GM06990 (cell line): ENCODE measurements at regions not wholly inside any gene's neighbourhood (a gene's known extent, or its start where the extent isn't known, plus 50 kb on each side); places are given as distances from the start of the nearest gene placed in this dataset.

ENCODE experiments used
- DNase-seq: peaks from one replicate; pipeline ENCODE4 v3.0.0-alpha.2; 2011; ENCODE audit not compliant: insufficient read length; ENCODE audit errors: extremely low read depth
- H3K27me3 ChIP-seq: replicated peaks from 2 replicates; pipeline ENCODE4 v1.6.0; 2011; ENCODE audit warnings: low read length; ENCODE audit not compliant: control insufficient read depth, insufficient read depth
- H3K36me3 ChIP-seq: 2 replicates; pipeline ENCODE4 v1.5.1; 2011; ENCODE audit warnings: low read length; ENCODE audit not compliant: control insufficient read depth, insufficient read depth
- H3K4me3 ChIP-seq: replicated peaks from 2 replicates; pipeline ENCODE4 v1.5.1; 2011; ENCODE audit warnings: low read depth, mild to moderate bottlenecking, control low read depth, low read length
- CTCF ChIP-seq: IDR thresholded peaks from 2 replicates; pipeline ENCODE4 v1.5.1; 2011; ENCODE audit warnings: low read length, control low read depth, mild to moderate bottlenecking, inconsistent platforms; ENCODE audit not compliant: insufficient read depth, poor library complexity, severe bottlenecking

GRCh38 chrX:46317163-46317562 lies 228.1 kb downstream of the ZNF674 start:
- no peak for DNase-seq
- Histone ChIP-seq H3K36me3 (no peaks in the 10 kb centered on the region), H3K27me3 (no peaks in the 10 kb centered on the region; the same call in 1 of the 2 replicates), H3K4me3 (no peak overlapping the region)
- TF ChIP-seq CTCF = no peak

- Histone ChIP-seq H3K4me3 (no peak overlapping the region), H3K27me3 (no peaks in the 10 kb centered on the region), H3K36me3 (no peaks in the 10 kb centered on the region)
- no peak for DNase-seq
- TF ChIP-seq CTCF = no peak
These were observed 233.6 kb downstream of the ZNF674 start for GRCh38 chrX:46311581-46312120.

- no peak for DNase-seq
- Histone ChIP-seq H3K27me3 (no peaks in the 10 kb centered on the region), H3K36me3 (no peaks in the 10 kb centered on the region), H3K4me3 (no peak overlapping the region)
- TF ChIP-seq CTCF = no peak
These were observed 234.3 kb downstream of the ZNF674 start for GRCh38 chrX:46310815-46311497.

GRCh38 chrX:46308110-46308509 lies 237.1 kb downstream of the ZNF674 start:
- H3K27me3 ChIP-seq = no peaks in the 10 kb centered on the region
- no peak for TF ChIP-seq CTCF
- no peak overlapping the region for H3K4me3 ChIP-seq
- no peaks in the 10 kb centered on the region for H3K36me3 ChIP-seq
- DNase-seq = no peak

GRCh38 chrX:46306103-46306502 lies 239.1 kb downstream of the ZNF674 start:
- Histone ChIP-seq H3K36me3 (no peaks in the 10 kb centered on the region), H3K4me3 (no peak overlapping the region), H3K27me3 (no peaks in the 10 kb centered on the region)
- DNase-seq = no peak
- no peak for TF ChIP-seq CTCF

GRCh38 chrX:46305431-46305830 lies 239.8 kb downstream of the ZNF674 start:
- Histone ChIP-seq H3K36me3 (no peaks in the 10 kb centered on the region), H3K27me3 (no peaks in the 10 kb centered on the region), H3K4me3 (no peak overlapping the region)
- DNase-seq = no peak
- no peak for TF ChIP-seq CTCF
